Loucy (cell line): ENCODE measurements at regions not wholly inside any gene's neighbourhood (a gene's known extent, or its start where the extent isn't known, plus 50 kb on each side); places are given as distances from the start of the nearest gene placed in this dataset.

Experiments
- H2AFZ ChIP-seq: fragments of 200-600 bp; sonication (generic); 2 replicates; pipeline ENCODE4 v1.6.0; 2016; ENCODE audit warnings: antibody characterized with exemption, mild to moderate bottlenecking, low read length, moderate library complexity
- H3F3A ChIP-seq: fragments of 200-600 bp; 2 replicates; pipeline ENCODE4 v1.6.0; 2016; ENCODE audit warnings: antibody characterized with exemption, low read depth, mild to moderate bottlenecking
- H3K27me3 ChIP-seq: fragments of 200-600 bp; sonication (generic); 2 replicates; pipeline ENCODE4 v1.6.1; 2014; ENCODE audit warnings: low read length, mild to moderate bottlenecking; ENCODE audit not compliant: insufficient read depth, poor library complexity, severe bottlenecking
- H3K36me3 ChIP-seq: fragments of 200-600 bp; sonication (generic); 2 replicates; pipeline ENCODE4 v1.6.1; 2016; ENCODE audit warnings: low read length; ENCODE audit not compliant: insufficient read depth
- H3K4me1 ChIP-seq: fragments of 200-600 bp; sonication (generic); 2 replicates; pipeline ENCODE4 v1.5.1; 2014; ENCODE audit warnings: low read length, mild to moderate bottlenecking; ENCODE audit not compliant: insufficient read depth, poor library complexity, severe bottlenecking
- H3K4me2 ChIP-seq: fragments of 200-600 bp; sonication (generic); 2 replicates; pipeline ENCODE4 v1.6.0; 2014; ENCODE audit warnings: antibody characterized with exemption, low read length, low read depth, mild to moderate bottlenecking; ENCODE audit not compliant: poor library complexity, severe bottlenecking
- H3K4me3 ChIP-seq: fragments of 200-600 bp; sonication (generic); 2 replicates; pipeline ENCODE4 v1.5.1; 2014; ENCODE audit warnings: low read length, mild to moderate bottlenecking, mixed read lengths; ENCODE audit not compliant: poor library complexity, severe bottlenecking
- H3K79me2 ChIP-seq: fragments of 200-600 bp; sonication (generic); 2 replicates; pipeline ENCODE4 v1.6.1; 2014; ENCODE audit warnings: low read length; ENCODE audit not compliant: insufficient read depth
- H3K9ac ChIP-seq: fragments of 200-600 bp; sonication (generic); 2 replicates; pipeline ENCODE4 v1.6.0; 2014; ENCODE audit warnings: mild to moderate bottlenecking, low read depth, low read length, moderate library complexity; ENCODE audit not compliant: poor library complexity, severe bottlenecking
- H3K9me2 ChIP-seq: fragments of 200-600 bp; sonication (generic); replicated peaks from 2 replicates; pipeline ENCODE4 v1.6.1; 2016; ENCODE audit warnings: low read depth, low read length, mixed read lengths
- H3K9me3 ChIP-seq: fragments of 200-600 bp; sonication (generic); 2 replicates; pipeline ENCODE4 v1.6.1; 2014; ENCODE audit warnings: mild to moderate bottlenecking, antibody characterized with exemption, low read length, low read depth; ENCODE audit not compliant: insufficient read depth
- H4K20me1 ChIP-seq: fragments of 200-600 bp; sonication (generic); 2 replicates; pipeline ENCODE4 v1.6.0; 2014; ENCODE audit warnings: antibody characterized with exemption, low read length, mild to moderate bottlenecking; ENCODE audit not compliant: insufficient read depth, poor library complexity, severe bottlenecking
- CTCF ChIP-seq: fragments of 200-600 bp; sonication (generic); conservative IDR thresholded peaks from 2 replicates; pipeline ENCODE4 v1.5.1; 2014; ENCODE audit warnings: mild to moderate bottlenecking, antibody characterized with exemption, low read length
- EZH2phosphoT487 ChIP-seq: fragments of 200-600 bp; IDR thresholded peaks from 2 replicates; pipeline ENCODE4 v1.6.1; 2018; ENCODE audit warnings: antibody characterized with exemption, mild to moderate bottlenecking, moderate library complexity, borderline replicate concordance

GRCh38 chr6:12533586-12533985 is 183.0 kb upstream of the PHACTR1 start:
- Histone ChIP-seq H3K9me3 (no peaks in the 10 kb centered on the region), H3K4me2 (no peak overlapping the region), H3K4me1 (no peaks in the 10 kb centered on the region), H3K9me2 (no peaks in the 10 kb centered on the region), H3K4me3 (no peak overlapping the region), H3F3A (no peaks in the 10 kb centered on the region), H3K27me3 (no peaks in the 10 kb centered on the region), H2AFZ (no peak overlapping the region), H3K79me2 (no peaks in the 10 kb centered on the region), H3K36me3 (no peaks in the 10 kb centered on the region), H3K9ac (no peak overlapping the region), H4K20me1 (no peaks in the 10 kb centered on the region)
- TF ChIP-seq CTCF: no peak
- TF ChIP-seq EZH2phosphoT487: no peak

- no peaks in the 10 kb centered on the region for H3K9me3 ChIP-seq
- no peaks in the 10 kb centered on the region for H4K20me1 ChIP-seq
- no peaks in the 10 kb centered on the region for H3F3A ChIP-seq
- no peak overlapping the region for H3K4me3 ChIP-seq
- TF ChIP-seq CTCF: no peak
- TF ChIP-seq EZH2phosphoT487: no peak
- no peak overlapping the region for H3K9ac ChIP-seq
- no peaks in the 10 kb centered on the region for H3K4me1 ChIP-seq
- no peaks in the 10 kb centered on the region for H3K9me2 ChIP-seq
- no peaks in the 10 kb centered on the region for H3K36me3 ChIP-seq
- H3K79me2 ChIP-seq: no peaks in the 10 kb centered on the region
- no peak overlapping the region for H3K4me2 ChIP-seq
- no peak overlapping the region for H2AFZ ChIP-seq
- H3K27me3 ChIP-seq: no peaks in the 10 kb centered on the region
Measured at GRCh38 chr6:12534069-12534853, 182.3 kb upstream of the PHACTR1 start.

GRCh38 chr6:12535586-12536314 is 180.8 kb upstream of the PHACTR1 start:
- Histone ChIP-seq H3F3A (no peaks in the 10 kb centered on the region), H3K36me3 (no peaks in the 10 kb centered on the region), H3K4me3 (no peak overlapping the region), H3K4me2 (no peak overlapping the region), H3K9me3 (no peaks in the 10 kb centered on the region), H2AFZ (no peak overlapping the region), H3K4me1 (no peaks in the 10 kb centered on the region), H4K20me1 (no peaks in the 10 kb centered on the region), H3K9me2 (no peaks in the 10 kb centered on the region), H3K27me3 (no peaks in the 10 kb centered on the region), H3K9ac (no peak overlapping the region), H3K79me2 (no peaks in the 10 kb centered on the region)
- no peak for TF ChIP-seq EZH2phosphoT487
- no peak for TF ChIP-seq CTCF
